Skeletal muscle satellite cell (primary cell): ENCODE measurements at regions not wholly inside any gene's neighbourhood (a gene's known extent, or its start where the extent isn't known, plus 50 kb on each side); places are given as distances from the start of the nearest gene placed in this dataset.
"Not testable (repeated sequence)": the region's sequence is repeated elsewhere in the genome, so short reads cannot be mapped to it uniquely, and the experiment has no call there.

ENCODE experiments used
- H3K27me3 ChIP-seq: 2 replicates; pipeline ENCODE4 v1.7.0; 2013; ENCODE audit warnings: low read length; ENCODE audit not compliant: control insufficient read depth, insufficient read depth
- H3K36me3 ChIP-seq: 2 replicates; pipeline ENCODE4 v1.7.0; 2013; ENCODE audit warnings: mild to moderate bottlenecking, control low read depth, low read length; ENCODE audit not compliant: insufficient read depth
- H3K4me1 ChIP-seq: 2 replicates; pipeline ENCODE4 v1.7.0; 2013; ENCODE audit warnings: low read length; ENCODE audit not compliant: control insufficient read depth, insufficient read depth
- H3K4me2 ChIP-seq: 2 replicates; pipeline ENCODE4 v1.7.0; 2013; ENCODE audit warnings: mild to moderate bottlenecking, low read length
- H3K4me3 ChIP-seq: 2 replicates; pipeline ENCODE4 v1.7.0; 2013; ENCODE audit warnings: low read length
- H3K9ac ChIP-seq: 2 replicates; pipeline ENCODE4 v1.7.0; 2013; ENCODE audit warnings: mild to moderate bottlenecking, low read depth, low read length, moderate library complexity
- H3K9me3 ChIP-seq: replicated peaks from 2 replicates; pipeline ENCODE4 v1.7.0; 2013; ENCODE audit warnings: mild to moderate bottlenecking, control low read depth, low read length

GRCh38 chr3:35146256-35147035 is 492.9 kb upstream of the ARPP21 start:
- H3K27me3 ChIP-seq, H3K9me3 ChIP-seq, H3K4me3 ChIP-seq, H3K4me1 ChIP-seq, H3K36me3 ChIP-seq, H3K9ac ChIP-seq, H3K4me2 ChIP-seq: not testable (repeated sequence)

DNA sequence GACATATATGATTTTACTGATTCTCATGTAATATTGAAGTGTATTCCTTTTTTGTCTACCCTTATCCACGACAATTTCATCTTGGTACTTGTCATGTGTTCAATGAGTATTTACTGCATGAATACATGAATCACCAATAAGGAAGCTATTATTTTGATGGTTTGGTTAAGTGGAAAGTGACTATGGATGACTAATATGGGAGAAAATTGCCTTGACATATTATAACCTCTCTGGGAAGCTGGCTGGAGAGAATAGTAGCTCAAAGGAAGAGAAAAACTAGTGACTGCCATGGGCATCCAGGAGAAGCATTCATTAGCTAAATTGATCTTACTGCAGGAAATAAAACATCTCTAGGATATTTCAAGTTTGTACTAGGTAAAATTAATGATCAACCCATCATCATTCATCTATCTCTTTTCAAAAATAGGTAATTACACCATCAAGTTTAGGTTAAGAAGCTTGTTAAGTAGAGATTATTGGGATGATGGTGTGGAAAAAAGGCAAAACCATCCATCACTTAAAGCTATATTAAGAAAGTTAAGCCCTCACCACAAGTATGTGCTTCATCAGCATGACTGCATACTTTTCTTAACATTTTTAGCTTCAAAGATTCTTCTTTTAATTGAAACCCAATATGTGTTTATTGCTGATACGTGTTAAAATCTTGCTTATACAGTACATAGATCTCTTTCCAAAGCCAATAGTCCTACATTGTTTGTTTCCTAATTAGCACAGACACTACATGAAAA is 455.2 kb upstream of the ARPP21 start:
- peaks cover 4% of the 10 kb centered on the region for H3K9me3 ChIP-seq
- no peaks in the 10 kb centered on the region for H3K27me3 ChIP-seq
- no peak overlapping the region for H3K4me2 ChIP-seq
- no peaks in the 10 kb centered on the region for H3K36me3 ChIP-seq
- peak overlapping the region; percentile 64 for H3K9ac ChIP-seq
- no peak overlapping the region for H3K4me3 ChIP-seq
- peaks cover 23% of the 10 kb centered on the region for H3K4me1 ChIP-seq

DNA sequence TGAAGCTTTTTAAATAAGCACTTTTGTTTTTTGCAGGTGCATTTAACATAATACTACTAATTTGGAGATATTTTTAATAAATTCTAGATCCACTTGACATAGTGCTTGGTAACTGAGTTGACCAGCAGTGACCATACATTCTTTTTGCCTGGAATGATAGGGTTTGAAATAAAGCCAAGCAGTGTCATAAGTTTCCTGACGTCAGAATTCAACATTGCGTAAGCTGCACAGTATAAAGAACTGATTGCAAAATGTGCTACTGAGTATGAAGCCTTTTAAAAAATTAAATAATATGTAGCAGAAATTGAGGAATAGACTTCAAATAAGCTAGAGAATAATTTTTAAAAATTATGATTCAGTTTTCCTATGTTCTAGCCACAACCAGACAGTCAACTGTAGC is 454.6 kb upstream of the ARPP21 start:
- H3K36me3 ChIP-seq: no peaks in the 10 kb centered on the region
- H3K4me2 ChIP-seq: no peak overlapping the region
- H3K27me3 ChIP-seq: no peaks in the 10 kb centered on the region
- H3K9ac ChIP-seq: peak overlapping the region; percentile 64
- H3K4me1 ChIP-seq: peaks cover 23% of the 10 kb centered on the region
- peaks cover 4% of the 10 kb centered on the region for H3K9me3 ChIP-seq
- H3K4me3 ChIP-seq: no peak overlapping the region

DNA sequence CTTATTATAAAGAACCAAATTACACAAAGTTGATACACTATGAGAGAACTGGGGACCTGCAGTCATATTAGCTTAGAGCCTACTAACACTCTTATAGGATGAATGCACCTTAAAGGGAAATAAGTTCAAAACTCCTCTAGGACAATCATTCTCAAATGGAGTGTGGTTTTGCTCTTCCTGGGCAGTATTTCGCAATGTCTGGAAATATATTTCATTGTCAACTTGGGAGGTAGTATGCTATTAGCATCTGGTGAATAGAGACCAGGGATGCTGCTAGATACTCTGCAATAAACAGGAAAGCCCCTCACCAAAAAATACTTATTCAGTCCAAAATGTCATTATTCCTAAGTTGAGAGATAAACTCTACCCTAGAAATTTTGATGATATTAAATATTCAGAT is 451.4 kb upstream of the ARPP21 start:
- no peaks in the 10 kb centered on the region for H3K36me3 ChIP-seq
- H3K9me3 ChIP-seq: no peaks in the 10 kb centered on the region
- H3K27me3 ChIP-seq: no peaks in the 10 kb centered on the region
- no peak overlapping the region for H3K9ac ChIP-seq
- no peak overlapping the region for H3K4me2 ChIP-seq
- peaks cover 22% of the 10 kb centered on the region for H3K4me1 ChIP-seq
- no peak overlapping the region for H3K4me3 ChIP-seq

DNA sequence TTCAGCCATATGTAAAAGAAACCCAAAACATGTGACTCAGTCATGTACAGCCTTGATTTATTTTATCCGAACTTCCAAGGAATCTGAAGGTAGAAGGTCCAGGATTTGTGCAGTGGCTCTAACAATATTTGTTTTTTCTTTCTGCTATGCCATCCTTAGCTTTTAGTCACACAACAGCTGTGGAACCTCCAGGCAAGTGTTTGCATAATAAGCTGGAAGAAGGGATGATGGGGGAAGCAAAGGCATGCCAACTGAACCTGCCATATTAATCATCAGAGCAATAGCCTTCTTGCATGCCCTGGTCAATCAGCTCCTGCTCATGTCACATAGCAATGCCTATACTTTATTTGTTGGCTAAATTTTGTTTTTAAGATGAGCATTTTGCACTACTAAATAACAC is 444.7 kb upstream of the ARPP21 start:
- Histone ChIP-seq H3K9ac (no peak overlapping the region), H3K9me3 (no peaks in the 10 kb centered on the region), H3K4me2 (no peak overlapping the region), H3K4me1 (peaks cover 6% of the 10 kb centered on the region), H3K27me3 (no peaks in the 10 kb centered on the region), H3K4me3 (no peak overlapping the region), H3K36me3 (no peaks in the 10 kb centered on the region)

- H3K9me3 ChIP-seq: no peaks in the 10 kb centered on the region
- no peak overlapping the region for H3K4me2 ChIP-seq
- no peak overlapping the region for H3K4me3 ChIP-seq
- H3K9ac ChIP-seq: no peak overlapping the region
- H3K27me3 ChIP-seq: no peaks in the 10 kb centered on the region
- no peaks in the 10 kb centered on the region for H3K36me3 ChIP-seq
- peaks cover 14% of the 10 kb centered on the region for H3K4me1 ChIP-seq
Measured at GRCh38 chr3:35198857-35199256, 440.5 kb upstream of the ARPP21 start.

GRCh38 chr3:35200056-35200455 is 439.3 kb upstream of the ARPP21 start:
- Histone ChIP-seq H3K4me1 (peaks cover 10% of the 10 kb centered on the region), H3K4me3 (no peak overlapping the region), H3K9ac (no peak overlapping the region), H3K9me3 (no peaks in the 10 kb centered on the region), H3K4me2 (no peak overlapping the region), H3K27me3 (no peaks in the 10 kb centered on the region), H3K36me3 (no peaks in the 10 kb centered on the region)

DNA sequence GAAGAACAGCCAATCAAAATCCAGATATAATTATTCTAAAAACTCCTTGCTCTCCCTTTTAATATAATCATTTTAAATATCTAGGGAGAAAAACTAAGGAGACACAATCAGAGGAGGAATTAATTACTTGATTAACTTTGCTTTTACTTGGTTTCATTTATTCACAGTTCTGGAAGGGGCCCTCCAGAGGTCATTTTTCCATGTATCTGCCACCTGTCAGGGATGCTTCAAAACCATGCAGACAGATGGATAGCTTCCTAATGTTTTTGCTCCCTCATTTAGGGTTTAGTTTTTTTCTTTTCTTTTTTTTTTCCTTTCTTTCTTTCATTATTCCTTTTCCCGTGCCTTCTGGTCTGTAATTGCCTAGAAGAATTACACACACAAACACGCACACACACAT is 438.1 kb upstream of the ARPP21 start:
- Histone ChIP-seq H3K4me2 (no peak overlapping the region), H3K4me1 (peaks cover 10% of the 10 kb centered on the region), H3K27me3 (no peaks in the 10 kb centered on the region), H3K4me3 (no peak overlapping the region), H3K36me3 (no peaks in the 10 kb centered on the region), H3K9me3 (no peaks in the 10 kb centered on the region), H3K9ac (no peak overlapping the region)

DNA sequence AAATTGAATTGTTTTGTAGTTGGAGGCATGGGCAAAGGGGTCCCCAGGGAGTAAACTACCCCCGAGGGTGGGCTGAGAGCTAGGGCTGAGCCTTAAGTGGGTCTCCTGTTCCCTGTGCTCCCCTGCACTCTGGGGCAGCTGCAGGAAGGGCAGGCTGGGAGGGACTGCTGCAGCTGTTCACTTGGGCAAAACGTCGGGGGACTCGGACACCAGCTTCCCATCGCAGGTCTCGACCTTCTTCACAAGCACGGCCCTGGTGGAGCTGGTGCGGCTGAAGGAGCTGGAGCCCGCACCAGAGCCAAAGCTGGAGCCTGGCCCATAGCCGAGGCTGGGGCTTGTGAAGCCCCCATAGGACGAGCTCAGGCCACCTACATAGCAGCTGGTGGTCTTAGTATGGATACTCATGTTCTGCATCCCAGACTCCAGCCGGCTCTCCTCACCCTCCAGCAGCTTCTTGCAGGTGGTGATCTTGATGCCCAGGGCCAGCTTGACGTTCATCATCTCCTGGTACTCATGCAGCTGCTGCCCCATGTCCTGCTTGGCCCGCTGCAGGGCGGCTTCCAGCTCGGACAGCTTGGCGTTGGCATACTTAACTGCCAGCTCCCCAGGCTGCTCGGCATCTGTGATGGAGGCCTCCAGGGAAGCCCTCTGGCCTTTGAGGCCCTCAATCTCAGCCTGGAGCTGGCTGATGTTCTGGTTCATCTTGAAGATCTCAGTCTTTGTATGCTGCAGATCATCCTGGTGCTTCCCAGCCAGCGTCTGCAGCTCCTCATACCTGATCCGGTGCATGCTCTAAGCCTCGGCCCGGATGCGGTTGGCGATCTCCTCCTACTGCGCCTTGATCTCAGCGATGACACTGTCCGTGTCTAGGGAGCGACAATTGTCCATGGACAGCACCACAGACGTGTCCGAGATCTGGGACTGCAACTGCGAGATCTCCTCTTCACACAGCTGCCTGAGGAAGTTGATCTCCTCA is 423.5 kb upstream of the ARPP21 start:
- Histone ChIP-seq H3K27me3 (no peaks in the 10 kb centered on the region), H3K4me3 (no peak overlapping the region), H3K9ac (no peak overlapping the region), H3K9me3 (no peaks in the 10 kb centered on the region), H3K36me3 (no peaks in the 10 kb centered on the region), H3K4me1 (no peaks in the 10 kb centered on the region), H3K4me2 (no peak overlapping the region)

- Histone ChIP-seq H3K4me2 (no peak overlapping the region), H3K4me3 (no peak overlapping the region), H3K27me3 (no peaks in the 10 kb centered on the region), H3K36me3 (no peaks in the 10 kb centered on the region), H3K9ac (no peak overlapping the region), H3K9me3 (no peaks in the 10 kb centered on the region), H3K4me1 (no peaks in the 10 kb centered on the region)
Measured at GRCh38 chr3:35216501-35217266, 422.6 kb upstream of the ARPP21 start.
